WTC11 (cell line): ENCODE measurements at regions not wholly inside any gene's neighbourhood (a gene's known extent, or its start where the extent isn't known, plus 50 kb on each side); places are given as distances from the start of the nearest gene placed in this dataset.

Source experiments
- ATAC-seq: fragments of 200-7000 bp; cut with Tn5 transposase; 2 replicates; pipeline ENCODE4 v1.10.0; 2021; ENCODE audit warnings: mild to moderate bottlenecking, moderate library complexity
- CTCF ChIA-PET: fragments of 300-600 bp; sonication (Branson Sonifier 250); formaldehyde crosslinking; loops from one replicate; lab custom pipeline; 2021; ENCODE audit warnings: antibody characterized with exemption; lab: Charles Lee
- POLR2A ChIA-PET: fragments of 350-600 bp; sonication (Branson Sonifier 250); formaldehyde crosslinking; loops from one replicate; lab custom pipeline; 2021; ENCODE audit warnings: antibody characterized with exemption; lab: Charles Lee
- DNase-seq: peaks from one replicate; pipeline ENCODE4 v3.0.0; 2021; ENCODE audit warnings: low spot score
- H3K27ac Mint-ChIP-seq: 2 replicates; pipeline ENCODE4 v1.8.0; 2021; ENCODE audit warnings: mixed read lengths
- H3K27me3 Mint-ChIP-seq: 2 replicates; pipeline ENCODE4 v1.8.0; 2021; ENCODE audit warnings: low read depth, mild to moderate bottlenecking, moderate library complexity, mixed read lengths
- H3K36me3 Mint-ChIP-seq: 2 replicates; pipeline ENCODE4 v1.8.0; 2021; ENCODE audit warnings: mixed read lengths
- H3K4me1 Mint-ChIP-seq: 2 replicates; pipeline ENCODE4 v1.8.0; 2022; ENCODE audit warnings: mixed read lengths
- H3K4me3 Mint-ChIP-seq: 2 replicates; pipeline ENCODE4 v1.8.0; 2021; ENCODE audit warnings: mild to moderate bottlenecking, moderate library complexity, mixed read lengths
- H3K9me3 Mint-ChIP-seq: 2 replicates; pipeline ENCODE4 v1.8.0; 2021; ENCODE audit warnings: mixed read lengths
- AFF4 ChIP-seq: sonication (generic); formaldehyde crosslinking; IDR thresholded peaks from 2 replicates; pipeline ENCODE4 v1.8.1; 2023; ENCODE audit warnings: mild to moderate bottlenecking, missing genetic modification reagents, borderline replicate concordance
- ATF2 ChIP-seq: sonication (generic); formaldehyde crosslinking; IDR thresholded peaks from 2 replicates; pipeline ENCODE4 v1.8.1; 2022; ENCODE audit warnings: low read depth, missing genetic modification reagents, borderline replicate concordance
- ATF6 ChIP-seq: sonication (generic); formaldehyde crosslinking; IDR thresholded peaks from 2 replicates; pipeline ENCODE4 v1.8.1; 2023; ENCODE audit warnings: mild to moderate bottlenecking, missing genetic modification reagents
- E2F5 ChIP-seq: sonication (generic); formaldehyde crosslinking; IDR thresholded peaks from 2 replicates; pipeline ENCODE4 v1.8.1; 2022; ENCODE audit warnings: mild to moderate bottlenecking, moderate library complexity, missing genetic modification reagents
- ELF4 ChIP-seq: sonication (generic); formaldehyde crosslinking; IDR thresholded peaks from 2 replicates; pipeline ENCODE4 v1.8.1; 2022; ENCODE audit warnings: low read depth, mild to moderate bottlenecking, moderate library complexity, missing genetic modification reagents
- HMGA2 ChIP-seq: fragments of 250-450 bp; sonication (Bioruptor Pico); IDR thresholded peaks from 2 replicates; pipeline ENCODE4 v1.4.0; 2021; ENCODE audit warnings: mild to moderate bottlenecking, moderate library complexity
- IRF2 ChIP-seq: sonication (generic); formaldehyde crosslinking; IDR thresholded peaks from 2 replicates; pipeline ENCODE4 v1.8.0; 2022; ENCODE audit warnings: low read depth, missing genetic modification reagents, borderline replicate concordance
- JUN ChIP-seq: sonication (generic); formaldehyde crosslinking; IDR thresholded peaks from 2 replicates; pipeline ENCODE4 v1.8.0; 2023; ENCODE audit warnings: mild to moderate bottlenecking, missing genetic modification reagents
- NR3C1 ChIP-seq: sonication (generic); formaldehyde crosslinking; conservative IDR thresholded peaks from 2 replicates; pipeline ENCODE4 v1.8.1; 2023; ENCODE audit warnings: low read depth, mild to moderate bottlenecking, missing genetic modification reagents
- RORB ChIP-seq: fragments of 250-450 bp; sonication (Bioruptor Pico); IDR thresholded peaks from 2 replicates; pipeline ENCODE4 v1.9.0; 2021; ENCODE audit warnings: mild to moderate bottlenecking
- SMAD4 ChIP-seq: sonication (generic); formaldehyde crosslinking; IDR thresholded peaks from 2 replicates; pipeline ENCODE4 v1.8.0; 2022; ENCODE audit warnings: mild to moderate bottlenecking, missing genetic modification reagents
- SP1 ChIP-seq: sonication (generic); formaldehyde crosslinking; conservative IDR thresholded peaks from 2 replicates; pipeline ENCODE4 v1.8.1; 2022; ENCODE audit warnings: missing genetic modification reagents
- ZNF263 ChIP-seq: sonication (generic); formaldehyde crosslinking; IDR thresholded peaks from 2 replicates; pipeline ENCODE4 v1.8.1; 2022; ENCODE audit warnings: low read depth, mild to moderate bottlenecking, moderate library complexity, missing genetic modification reagents
- ZNF396 ChIP-seq: fragments of 250-450 bp; sonication (Bioruptor Pico); IDR thresholded peaks from 2 replicates; pipeline ENCODE4 v1.8.0; 2021; ENCODE audit warnings: mild to moderate bottlenecking, moderate library complexity, borderline replicate concordance
- ZNF416 ChIP-seq: fragments of 250-450 bp; sonication (Bioruptor Pico); IDR thresholded peaks from 2 replicates; pipeline ENCODE4 v1.9.0; 2021; ENCODE audit warnings: mild to moderate bottlenecking, inconsistent platforms
- ZSCAN18 ChIP-seq: fragments of 250-450 bp; sonication (Bioruptor Pico); IDR thresholded peaks from 2 replicates; pipeline ENCODE4 v2.1.2; 2022; ENCODE audit warnings: mild to moderate bottlenecking, moderate library complexity

GRCh38 chr11:24163841-24164240 lies 333.0 kb upstream of the LUZP2 start (continued):
- no peak for TF ChIP-seq ZSCAN18

GRCh38 chr11:24171869-24172268 lies 325.0 kb upstream of the LUZP2 start:
- H3K9me3 Mint-ChIP-seq, result no peaks in the 10 kb centered on the region
- no peaks in the 10 kb centered on the region for H3K36me3 Mint-ChIP-seq
- ATAC-seq, result no peak
- ChIA-PET POLR2A (no interaction called here), CTCF (no interaction called here)
- H3K4me1 Mint-ChIP-seq, result 0 out of 2 replicates have a peak, but pooled peaks cover 2% of the 10 kb centered on the region
- no peak overlapping the region for H3K4me3 Mint-ChIP-seq
- no peaks in the 10 kb centered on the region; the same call in 1 of the 2 replicates for H3K27me3 Mint-ChIP-seq
- TF ChIP-seq AFF4 (CRISPR knock-in tag), result no peak
- TF ChIP-seq E2F5, result no peak
- no peak for TF ChIP-seq SP1 (CRISPR knock-in tag)
- no peak for TF ChIP-seq RORB (CRISPR knock-in tag)
- no peak for TF ChIP-seq IRF2 (CRISPR knock-in tag)
- no peak for TF ChIP-seq JUN (CRISPR knock-in tag)
- TF ChIP-seq ATF2 (CRISPR knock-in tag), result no peak
- TF ChIP-seq ATF6, result no peak
- no peak for TF ChIP-seq ZNF263 (CRISPR knock-in tag)
- TF ChIP-seq ELF4, result no peak
- TF ChIP-seq SMAD4 (CRISPR knock-in tag), result no peak
- no peak for TF ChIP-seq HMGA2 (CRISPR knock-in tag)
- TF ChIP-seq ZNF396 (CRISPR knock-in tag), result no peak
- TF ChIP-seq ZNF416 (CRISPR knock-in tag), result no peak
- TF ChIP-seq NR3C1, result no peak
- no peak overlapping the region for H3K27ac Mint-ChIP-seq
- DNase-seq, result no peak
